ENCODE measurements at regions not wholly inside any gene's neighbourhood (a gene's known extent, or its start where the extent isn't known, plus 50 kb on each side); places are given as distances from the start of the nearest gene placed in this dataset.

- POLR2A ChIA-PET: no interaction called here
- H3K9me3 Mint-ChIP-seq: no peaks in the 10 kb centered on the region
- DNase-seq: no peak
- no peaks in the 10 kb centered on the region for H3K36me3 Mint-ChIP-seq
- ATAC-seq (ENCODE audit: low read depth): no peak
- peaks cover 3% of the 10 kb centered on the region for H3K27me3 Mint-ChIP-seq
- H3K27ac Mint-ChIP-seq: no peak overlapping the region
- no peak overlapping the region for H3K4me3 Mint-ChIP-seq
- H3K4me1 Mint-ChIP-seq: no peaks in the 10 kb centered on the region
Measured at GRCh38 chr10:117669122-117669521, 126.6 kb downstream of the EMX2 start.

- Mint-ChIP-seq H3K4me1 (no peaks in the 10 kb centered on the region), H3K27me3 (peaks cover 12% of the 10 kb centered on the region), H3K9me3 (no peaks in the 10 kb centered on the region), H3K4me3 (no peak overlapping the region), H3K36me3 (no peaks in the 10 kb centered on the region), H3K27ac (no peak overlapping the region)
- no peak for ATAC-seq (ENCODE audit: low read depth)
- no peak for DNase-seq
- POLR2A ChIA-PET: interaction anchor here (0.6 kb wide), 1 partner anchor 119 kb away, joined by 3 read pairs; no protein-coding TSS in a partner anchor
Measured at GRCh38 chr10:117670116-117670904, 127.8 kb downstream of the EMX2 start.

DNA sequence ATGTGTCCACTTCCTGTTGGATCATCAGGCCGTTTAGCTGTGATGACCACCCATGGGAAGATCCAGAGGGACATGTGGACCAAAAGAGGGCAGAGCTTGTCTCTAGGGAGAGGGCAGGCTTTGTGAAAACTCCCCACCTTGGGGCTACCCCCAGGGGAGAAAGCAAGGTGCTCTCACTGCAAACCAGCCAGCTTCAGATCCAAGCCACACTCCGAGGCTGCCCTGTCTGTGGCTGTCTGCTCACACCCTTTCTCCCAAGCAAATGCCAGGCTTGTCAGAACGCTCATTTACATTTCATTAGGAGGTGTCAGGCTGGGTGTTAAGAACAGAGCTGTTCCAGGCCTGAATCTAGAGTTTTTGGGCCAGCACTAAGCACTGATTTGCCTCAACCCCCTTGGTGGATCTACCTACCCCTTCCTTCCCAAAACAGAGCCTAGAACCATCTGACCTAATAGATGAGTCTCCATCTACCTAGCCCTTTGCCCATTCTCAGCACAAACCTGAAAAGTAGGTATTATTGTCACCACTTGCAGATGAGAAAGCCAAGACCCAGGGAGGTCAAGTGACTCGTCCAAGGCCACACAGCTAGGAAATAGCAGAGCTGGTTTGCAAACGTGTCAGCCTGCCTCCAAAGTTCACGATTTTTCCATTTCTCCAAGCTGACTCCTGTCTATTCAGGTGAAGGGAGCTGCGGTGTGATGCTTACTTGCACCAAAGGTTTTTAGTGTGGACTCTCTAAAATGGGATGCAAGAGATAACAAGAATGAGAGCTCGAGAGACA is 130.9 kb downstream of the EMX2 start:
- no peak for ATAC-seq (ENCODE audit: low read depth)
- H3K9me3 Mint-ChIP-seq: no peaks in the 10 kb centered on the region
- no peaks in the 10 kb centered on the region for H3K4me1 Mint-ChIP-seq
- peaks cover 11% of the 10 kb centered on the region for H3K27me3 Mint-ChIP-seq
- no peak overlapping the region for H3K4me3 Mint-ChIP-seq
- H3K36me3 Mint-ChIP-seq: no peaks in the 10 kb centered on the region
- no peak for DNase-seq
- POLR2A ChIA-PET: no interaction called here
- H3K27ac Mint-ChIP-seq: no peak overlapping the region

- POLR2A ChIA-PET: no interaction called here
- Mint-ChIP-seq H3K36me3 (no peaks in the 10 kb centered on the region), H3K27me3 (peaks cover 11% of the 10 kb centered on the region), H3K9me3 (no peaks in the 10 kb centered on the region), H3K4me1 (no peaks in the 10 kb centered on the region), H3K4me3 (no peak overlapping the region), H3K27ac (no peak overlapping the region)
- DNase-seq (no peak), ATAC-seq (ENCODE audit: low read depth) (no peak)
Measured at GRCh38 chr10:117674201-117674600, 131.7 kb downstream of the EMX2 start.

- H3K36me3 Mint-ChIP-seq: no peaks in the 10 kb centered on the region
- H3K9me3 Mint-ChIP-seq: no peaks in the 10 kb centered on the region
- peaks cover 11% of the 10 kb centered on the region for H3K27me3 Mint-ChIP-seq
- POLR2A ChIA-PET: no interaction called here
- no peaks in the 10 kb centered on the region for H3K4me1 Mint-ChIP-seq
- H3K4me3 Mint-ChIP-seq: no peak overlapping the region
- no peak overlapping the region for H3K27ac Mint-ChIP-seq
- ATAC-seq (ENCODE audit: low read depth) (no peak), DNase-seq (no peak)
Measured at GRCh38 chr10:117674646-117675045, 132.1 kb downstream of the EMX2 start.

DNA sequence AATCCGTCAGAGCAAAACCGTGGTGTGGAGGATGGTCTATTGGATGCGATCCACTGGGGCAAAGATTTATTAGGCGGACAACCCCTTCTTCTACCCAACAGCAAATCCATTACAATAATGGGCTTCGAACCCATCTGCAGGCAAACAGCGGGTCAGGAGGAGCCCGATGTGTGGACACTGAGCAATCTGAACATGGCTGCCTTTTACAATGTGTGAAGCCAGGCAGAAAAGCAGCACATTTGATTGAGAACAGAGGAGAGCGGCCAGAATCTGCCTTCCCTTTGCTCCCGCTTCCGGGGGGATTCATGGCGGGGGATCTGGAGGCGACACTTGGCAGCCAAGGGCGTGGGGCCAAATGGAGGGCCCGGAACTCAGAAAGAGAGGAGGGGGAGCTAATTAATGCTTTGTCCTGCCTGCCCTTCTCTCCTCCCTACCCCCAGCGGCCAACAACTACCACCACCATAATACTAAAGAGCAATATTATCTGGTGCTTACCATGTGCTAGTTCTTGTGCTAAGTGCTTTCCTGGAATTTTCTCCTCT is 133.0 kb downstream of the EMX2 start:
- POLR2A ChIA-PET: no interaction called here
- Mint-ChIP-seq H3K27ac (no peak overlapping the region), H3K9me3 (no peaks in the 10 kb centered on the region), H3K27me3 (peaks cover 11% of the 10 kb centered on the region), H3K36me3 (no peaks in the 10 kb centered on the region), H3K4me3 (no peak overlapping the region), H3K4me1 (no peaks in the 10 kb centered on the region)
- DNase-seq (no peak), ATAC-seq (ENCODE audit: low read depth) (no peak)

GRCh38 chr10:117677239-117677638 is 134.7 kb downstream of the EMX2 start:
- DNase-seq (no peak), ATAC-seq (ENCODE audit: low read depth) (no peak)
- POLR2A ChIA-PET: no interaction called here
- Mint-ChIP-seq H3K9me3 (no peaks in the 10 kb centered on the region), H3K4me1 (no peaks in the 10 kb centered on the region), H3K4me3 (no peak overlapping the region), H3K27me3 (peaks cover 11% of the 10 kb centered on the region), H3K27ac (no peak overlapping the region), H3K36me3 (no peaks in the 10 kb centered on the region)

- no peak for ATAC-seq (ENCODE audit: low read depth)
- Mint-ChIP-seq H3K4me1 (no peaks in the 10 kb centered on the region), H3K9me3 (no peaks in the 10 kb centered on the region), H3K36me3 (no peaks in the 10 kb centered on the region), H3K27me3 (peaks cover 11% of the 10 kb centered on the region), H3K27ac (no peak overlapping the region), H3K4me3 (no peak overlapping the region)
- no peak for DNase-seq
- POLR2A ChIA-PET: no interaction called here
Measured at GRCh38 chr10:117677890-117678500, 135.4 kb downstream of the EMX2 start.

- POLR2A ChIA-PET: no interaction called here
- Mint-ChIP-seq H3K27me3 (no peaks in the 10 kb centered on the region), H3K9me3 (no peaks in the 10 kb centered on the region), H3K27ac (no peak overlapping the region), H3K4me3 (no peak overlapping the region), H3K4me1 (no peaks in the 10 kb centered on the region), H3K36me3 (no peaks in the 10 kb centered on the region)
- ATAC-seq (ENCODE audit: low read depth): no peak
- DNase-seq: no peak
Measured at GRCh38 chr10:117680601-117681000, 138.1 kb downstream of the EMX2 start.

GRCh38 chr10:117681104-117681503 is 138.6 kb downstream of the EMX2 start:
- POLR2A ChIA-PET: no interaction called here
- Mint-ChIP-seq H3K27me3 (no peaks in the 10 kb centered on the region), H3K9me3 (no peaks in the 10 kb centered on the region), H3K4me1 (no peaks in the 10 kb centered on the region), H3K36me3 (no peaks in the 10 kb centered on the region), H3K27ac (no peak overlapping the region), H3K4me3 (no peak overlapping the region)
- DNase-seq (no peak), ATAC-seq (ENCODE audit: low read depth) (no peak)

DNA sequence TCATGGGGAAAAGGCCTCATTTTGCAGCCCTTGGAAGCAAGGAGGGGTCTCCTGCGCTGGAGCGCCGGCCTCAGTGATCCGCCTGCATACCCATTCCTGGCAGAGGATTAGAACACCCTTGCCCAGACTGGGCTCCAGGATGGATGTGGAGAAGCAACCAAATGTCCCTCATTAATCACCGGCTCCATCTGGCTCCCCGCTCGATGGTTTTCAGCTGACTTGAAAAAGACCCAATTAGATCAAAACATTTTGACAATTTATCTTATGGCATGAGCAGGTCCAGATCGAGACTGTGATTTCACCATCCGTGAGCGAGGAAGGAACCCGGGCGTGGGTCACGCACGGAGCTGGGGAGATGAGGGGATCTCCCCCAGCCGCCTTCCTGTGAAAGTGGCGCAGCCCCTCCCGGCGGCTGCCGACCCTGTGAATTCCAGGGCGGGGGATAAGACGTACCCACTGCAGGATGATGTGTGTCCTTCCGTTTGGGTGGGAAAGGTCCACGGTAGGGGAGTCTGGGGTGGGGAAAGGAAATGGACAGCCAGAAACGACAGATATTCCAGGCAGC is 141.6 kb downstream of the EMX2 start:
- ATAC-seq (ENCODE audit: low read depth) (no peak), DNase-seq (no peak)
- no peaks in the 10 kb centered on the region for H3K27me3 Mint-ChIP-seq
- no peaks in the 10 kb centered on the region for H3K36me3 Mint-ChIP-seq
- no peaks in the 10 kb centered on the region for H3K4me1 Mint-ChIP-seq
- no peak overlapping the region for H3K4me3 Mint-ChIP-seq
- H3K27ac Mint-ChIP-seq: no peak overlapping the region
- POLR2A ChIA-PET: no interaction called here
- no peaks in the 10 kb centered on the region for H3K9me3 Mint-ChIP-seq

DNA sequence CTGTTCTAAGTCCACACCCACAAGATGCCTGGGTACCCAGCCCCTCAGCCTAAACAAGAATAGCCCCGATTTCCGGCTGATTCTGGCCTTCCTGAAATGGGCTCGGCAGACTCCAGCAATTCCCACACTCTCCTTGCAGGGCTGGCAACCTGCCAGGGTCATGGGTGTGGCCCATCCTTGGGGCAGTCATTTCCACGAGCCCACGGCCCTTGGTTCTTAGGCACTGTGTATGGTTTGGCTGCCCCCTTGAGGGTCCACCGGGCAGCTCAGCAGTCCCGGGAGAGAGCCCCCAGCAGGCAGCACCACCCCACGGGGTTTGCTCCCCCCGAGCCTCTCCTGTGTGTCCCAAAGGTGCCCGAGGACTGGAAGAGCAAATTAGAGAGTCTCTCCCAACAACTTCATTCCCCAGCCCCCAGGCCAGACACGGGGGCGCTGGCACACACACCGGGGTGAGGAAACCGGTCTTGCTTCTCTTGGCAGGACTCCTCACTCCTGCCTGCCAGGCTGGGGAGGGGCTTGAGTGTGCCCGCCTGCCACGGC is 142.2 kb downstream of the EMX2 start:
- no peaks in the 10 kb centered on the region for H3K36me3 Mint-ChIP-seq
- H3K4me1 Mint-ChIP-seq: no peaks in the 10 kb centered on the region
- POLR2A ChIA-PET: no interaction called here
- no peaks in the 10 kb centered on the region for H3K27me3 Mint-ChIP-seq
- H3K4me3 Mint-ChIP-seq: no peak overlapping the region
- ATAC-seq (ENCODE audit: low read depth) (no peak), DNase-seq (no peak)
- H3K9me3 Mint-ChIP-seq: no peaks in the 10 kb centered on the region
- H3K27ac Mint-ChIP-seq: no peak overlapping the region

- H3K36me3 Mint-ChIP-seq: no peaks in the 10 kb centered on the region
- POLR2A ChIA-PET: no interaction called here
- ATAC-seq (ENCODE audit: low read depth) (no peak), DNase-seq (no peak)
- H3K9me3 Mint-ChIP-seq: no peaks in the 10 kb centered on the region
- no peak overlapping the region for H3K4me3 Mint-ChIP-seq
- H3K27ac Mint-ChIP-seq: no peak overlapping the region
- H3K4me1 Mint-ChIP-seq: no peaks in the 10 kb centered on the region
- H3K27me3 Mint-ChIP-seq: no peaks in the 10 kb centered on the region
Measured at GRCh38 chr10:117685431-117685830, 142.9 kb downstream of the EMX2 start.

Data from activated naive CD8-positive, alpha-beta T cell treated with anti-CD3 and anti-CD28 coated beads, Interleukin-2, amount 10 ng/mL, durations not matched to agents 7 days and 5 days (primary cell).